HCT116 (cell line): ENCODE measurements at regions not wholly inside any gene's neighbourhood (a gene's known extent, or its start where the extent isn't known, plus 50 kb on each side); places are given as distances from the start of the nearest gene placed in this dataset.

Source experiments
- ATAC-seq: fragments of 200-7000 bp; cut with Tn5 transposase; 2 replicates; pipeline ENCODE4 v1.9.1; 2020; ENCODE audit warnings: mild to moderate bottlenecking, moderate library complexity
- BruUV-seq: library from RNA; stranded (reverse); fragments of 400-500 nt; replicated peaks from 2 replicates; lab custom pipeline; 2021; lab: Mats Ljungman, UMichigan
- CTCF ChIA-PET: fragments of 300-600 bp; sonication (Branson Sonifier 250); formaldehyde crosslinking; loops from one replicate; lab custom pipeline; 2021; ENCODE audit warnings: antibody characterized with exemption; lab: Charles Lee
- POLR2A ChIA-PET: fragments of 300-600, 350-600 bp; sonication (Branson Sonifier 250); formaldehyde crosslinking; loops from one replicate; lab custom pipeline; 2021; ENCODE audit warnings: antibody characterized with exemption; lab: Charles Lee
- RAD21 ChIA-PET, 2 experiments: fragments of 300-600 bp; sonication (Branson Sonifier 250); formaldehyde crosslinking; loops; one replicate each; lab custom pipeline; 2023; ENCODE audit warnings: low total read pairs in 2 of 2; ENCODE audit not compliant: uncharacterized antibody in 2 of 2, unreplicated experiment in 2 of 2, low non-redundant PET in 1 of 2; lab: Charles Lee
- DNase-seq: peaks from one replicate; pipeline ENCODE4 v3.0.0-alpha.2; 2010; ENCODE audit warnings: low read depth, low spot score
- H2AFZ ChIP-seq: fragments of 200-600 bp; shearing (Covaris generic), sonication (generic); 2 replicates; pipeline ENCODE4 v1.6.1; 2017; ENCODE audit warnings: low read depth, mixed run types, mixed read lengths, antibody characterized with exemption, low read length; ENCODE audit not compliant: poor library complexity, severe bottlenecking
- H3K27ac ChIP-seq: 2 replicates; pipeline ENCODE4 v1.5.1; 2012; ENCODE audit warnings: low read depth, low read length
- H3K27me3 ChIP-seq: fragments of 200-600 bp; sonication (generic); 2 replicates; pipeline ENCODE4 v1.6.1; 2016; ENCODE audit warnings: mixed run types, low read length, mixed read lengths; ENCODE audit not compliant: insufficient read depth
- H3K36me3 ChIP-seq, 2 experiments: fragments of 200-500 bp in 1 of 2; fragments of 200-600 bp in 1 of 2; sonication (Bioruptor generic) in 1 of 2; sonication (generic) in 1 of 2; 2 replicates each; pipeline versions ENCODE4 v1.5.1 to v1.6.1; 2014 to 2016; ENCODE audit warnings: low read length in 2 of 2, inconsistent platforms in 1 of 2, mixed read lengths in 1 of 2, mixed run types in 1 of 2; ENCODE audit not compliant: insufficient read depth in 2 of 2, control insufficient read depth in 1 of 2
- H3K4me1 ChIP-seq, 2 experiments: fragments of 200-600 bp in 1 of 2; sonication (generic) in 1 of 2; 2 replicates each; pipeline versions ENCODE4 v1.5.1 to v1.6.1; 2012 to 2017; ENCODE audit warnings: low read length in 2 of 2, inconsistent platforms in 1 of 2, mild to moderate bottlenecking in 1 of 2, mixed read lengths in 1 of 2, mixed run types in 1 of 2, moderate library complexity in 1 of 2; ENCODE audit not compliant: insufficient read depth in 2 of 2, control insufficient read depth in 1 of 2
- H3K4me2 ChIP-seq: fragments of 200-600 bp; sonication (generic); 2 replicates; pipeline ENCODE4 v1.6.1; 2017; ENCODE audit warnings: mixed run types, low read length, mixed read lengths
- H3K4me3 ChIP-seq, 2 experiments: fragments of 200-600 bp in 1 of 2; sonication (generic) in 1 of 2; replicated peaks in 1 of 2; 2 replicates each; pipeline ENCODE4 v1.5.1; 2011 to 2016; ENCODE audit warnings: low read length in 2 of 2, control low read depth in 1 of 2, low read depth in 1 of 2, mild to moderate bottlenecking in 1 of 2, mixed read lengths in 1 of 2, mixed run types in 1 of 2
- H3K79me2 ChIP-seq: fragments of 200-600 bp; sonication (generic); 2 replicates; pipeline ENCODE4 v1.6.1; 2017; ENCODE audit warnings: mild to moderate bottlenecking, mixed run types, low read length, moderate library complexity, mixed read lengths; ENCODE audit not compliant: insufficient read depth
- H3K9ac ChIP-seq: fragments of 200-600 bp; sonication (generic); 2 replicates; pipeline ENCODE4 v1.6.1; 2016; ENCODE audit warnings: low read length, mixed read lengths
- H3K9me2 ChIP-seq: fragments of 200-600 bp; sonication (generic), shearing (Covaris generic); 2 replicates; pipeline ENCODE4 v1.6.1; 2017; ENCODE audit warnings: mixed run types, mild to moderate bottlenecking, moderate library complexity; ENCODE audit not compliant: insufficient read depth
- H3K9me3 ChIP-seq, 2 experiments: fragments of 200-500 bp in 1 of 2; fragments of 200-600 bp in 1 of 2; sonication (Bioruptor generic) in 1 of 2; sonication (generic) in 1 of 2; 2 replicates each; pipeline ENCODE4 v1.6.1; 2014 to 2017; ENCODE audit warnings: low read length in 2 of 2, mixed read lengths in 2 of 2, inconsistent platforms in 1 of 2, low read depth in 1 of 2, mild to moderate bottlenecking in 1 of 2, mixed run types in 1 of 2, moderate library complexity in 1 of 2; ENCODE audit not compliant: control insufficient read depth in 1 of 2, insufficient read depth in 1 of 2
- H4K20me1 ChIP-seq: fragments of 200-600 bp; sonication (generic), shearing (Covaris generic); 2 replicates; pipeline ENCODE4 v1.6.1; 2017; ENCODE audit warnings: mixed run types, mild to moderate bottlenecking, moderate library complexity; ENCODE audit not compliant: insufficient read depth
- CBX3 ChIP-seq: IDR thresholded peaks from 2 replicates; pipeline ENCODE4 v1.6.1; 2012; ENCODE audit warnings: low read depth
- CEBPB ChIP-seq: IDR thresholded peaks from 2 replicates; pipeline ENCODE4 v1.6.1; 2012; ENCODE audit warnings: low read depth
- CTCF ChIP-seq, 3 experiments: fragments of 200-600 bp in 1 of 3; sonication (generic) in 1 of 3; IDR thresholded peaks in 2 of 3; conservative IDR thresholded peaks in 1 of 3; 2 replicates each; pipeline ENCODE4 v1.5.1; 2012 to 2017; ENCODE audit warnings: low read depth in 2 of 3, low read length in 2 of 3, antibody characterized with exemption in 1 of 3, borderline replicate concordance in 1 of 3, control low read depth in 1 of 3, mild to moderate bottlenecking in 1 of 3, mixed read lengths in 1 of 3, mixed run types in 1 of 3, moderate library complexity in 1 of 3; ENCODE audit not compliant: insufficient read depth in 1 of 3
- EGR1 ChIP-seq: IDR thresholded peaks from 2 replicates; pipeline ENCODE4 v1.6.1; 2012; ENCODE audit warnings: low read depth
- ELF1 ChIP-seq: IDR thresholded peaks from 2 replicates; pipeline ENCODE4 v1.6.1; 2012; ENCODE audit warnings: low read depth, borderline replicate concordance
- EZH2 ChIP-seq: fragments of 200-600 bp; sonication (generic); IDR thresholded peaks from 2 replicates; pipeline ENCODE4 v1.6.1; 2017; ENCODE audit warnings: antibody characterized with exemption, mixed run types
- EZH2phosphoT487 ChIP-seq: fragments of 200-600 bp; IDR thresholded peaks from 2 replicates; pipeline ENCODE4 v1.6.1; 2018; ENCODE audit warnings: antibody characterized with exemption, borderline replicate concordance
- FOSL1 ChIP-seq: IDR thresholded peaks from 2 replicates; pipeline ENCODE4 v1.6.1; 2012; ENCODE audit warnings: low read depth
- JUND ChIP-seq: IDR thresholded peaks from 2 replicates; pipeline ENCODE4 v1.6.1; 2012
- MAX ChIP-seq: IDR thresholded peaks from 2 replicates; pipeline ENCODE4 v1.6.1; 2012
- POLR2A ChIP-seq: IDR thresholded peaks from 2 replicates; pipeline ENCODE4 v1.7.0; 2011; ENCODE audit warnings: borderline replicate concordance; ENCODE audit not compliant: insufficient read depth, insufficient read length; ENCODE audit errors: extremely low read depth
- POLR2AphosphoS5 ChIP-seq: IDR thresholded peaks from 2 replicates; pipeline ENCODE4 v1.6.1; 2011; ENCODE audit warnings: mild to moderate bottlenecking, low read depth, low read length, moderate library complexity
- RAD21 ChIP-seq: IDR thresholded peaks from 2 replicates; pipeline ENCODE4 v1.6.1; 2012; ENCODE audit warnings: low read depth, mild to moderate bottlenecking
- SP1 ChIP-seq: IDR thresholded peaks from 2 replicates; pipeline ENCODE4 v1.6.1; 2012; ENCODE audit warnings: low read depth
- YY1 ChIP-seq: IDR thresholded peaks from 2 replicates; pipeline ENCODE4 v1.6.1; 2011; ENCODE audit warnings: low read length, low read depth, moderate library complexity, mild to moderate bottlenecking; ENCODE audit not compliant: insufficient replicate concordance; ENCODE audit errors: extremely low read depth
- ZFX ChIP-seq: fragments of 450-650 bp; IDR thresholded peaks from 2 replicates; pipeline ENCODE4 v1.6.1; 2017
- ZNF274 ChIP-seq: fragments of 200-500 bp; sonication (Bioruptor generic); IDR thresholded peaks from 2 replicates; pipeline ENCODE4 v1.6.1; 2014; ENCODE audit warnings: mild to moderate bottlenecking, low read depth, low read length, inconsistent platforms
- intact Hi-C: fragments of 100-400 bp; cut with micrococcal nuclease; formaldehyde crosslinking; loops from 2 replicates; pipeline ENCODE4 v1.10.0; 2022
- TF ChIP-seq, protein P1 (sequence below): IDR thresholded peaks from 2 replicates; pipeline ENCODE4 v1.6.1; 2012; ENCODE audit warnings: low read depth

DNA sequence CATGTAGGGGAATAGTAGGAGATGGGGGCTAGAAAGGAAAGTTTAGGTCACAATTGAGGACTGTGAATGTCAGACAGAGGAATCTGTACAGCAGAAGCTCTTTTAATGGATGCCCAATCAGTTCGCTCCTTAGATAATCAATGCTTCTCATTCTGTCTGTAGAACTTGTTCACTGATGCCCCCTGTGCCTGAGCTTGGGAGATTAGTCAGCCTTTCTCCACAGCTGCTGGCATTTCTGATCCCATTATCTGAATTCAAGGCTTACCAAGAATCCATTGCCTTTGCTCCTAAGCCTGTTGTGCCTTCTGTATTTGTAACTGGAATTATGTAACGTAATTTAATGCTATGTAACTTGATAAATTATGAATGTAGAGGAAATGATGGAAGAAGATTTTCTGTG lies 53.2 kb upstream of the BBS12 start:
- POLR2A ChIA-PET: no interaction called here
- Histone ChIP-seq H3K9me2 (no peaks in the 10 kb centered on the region), H3K4me1 (no peaks in the 10 kb centered on the region), H3K36me3 (no peaks in the 10 kb centered on the region), H3K27me3 (no peaks in the 10 kb centered on the region; the same call in 1 of the 2 replicates), H3K9ac (no peak overlapping the region), H3K79me2 (no peaks in the 10 kb centered on the region), H3K27ac (no peak overlapping the region), H4K20me1 (no peaks in the 10 kb centered on the region), H3K9me3 (no peaks in the 10 kb centered on the region), H3K4me2 (no peak overlapping the region), H3K4me3 (no peak overlapping the region), H2AFZ (no peak overlapping the region)
- ATAC-seq: no peak
- BruUV-seq: no TSS peak
- RAD21 ChIA-PET: no interaction called here
- CTCF ChIA-PET: no interaction called here
- intact Hi-C loops: no loop called here
- no peak for DNase-seq
- TF ChIP-seq CTCF (IDR thresholded peaks at IDR 0.05 in 2 of 3, conservative IDR thresholded peaks at IDR 0.05 in 1 of 3; ENCODE audit: borderline replicate concordance in 1 of 3, insufficient read depth in 1 of 3, low read depth in 2 of 3, low read length in 2 of 3) (no peak), FOSL1 (no peak), CBX3 (no peak), CEBPB (no peak), YY1 (no peak), ZFX (no peak), ZNF274 (no peak), JUND (no peak), POLR2A (no peak), ELF1 (no peak), EZH2phosphoT487 (no peak), POLR2AphosphoS5 (no peak), SP1 (no peak), RAD21 (no peak), EGR1 (no peak), MAX (no peak), EZH2 (no peak)
- TF ChIP-seq, protein P1, sequence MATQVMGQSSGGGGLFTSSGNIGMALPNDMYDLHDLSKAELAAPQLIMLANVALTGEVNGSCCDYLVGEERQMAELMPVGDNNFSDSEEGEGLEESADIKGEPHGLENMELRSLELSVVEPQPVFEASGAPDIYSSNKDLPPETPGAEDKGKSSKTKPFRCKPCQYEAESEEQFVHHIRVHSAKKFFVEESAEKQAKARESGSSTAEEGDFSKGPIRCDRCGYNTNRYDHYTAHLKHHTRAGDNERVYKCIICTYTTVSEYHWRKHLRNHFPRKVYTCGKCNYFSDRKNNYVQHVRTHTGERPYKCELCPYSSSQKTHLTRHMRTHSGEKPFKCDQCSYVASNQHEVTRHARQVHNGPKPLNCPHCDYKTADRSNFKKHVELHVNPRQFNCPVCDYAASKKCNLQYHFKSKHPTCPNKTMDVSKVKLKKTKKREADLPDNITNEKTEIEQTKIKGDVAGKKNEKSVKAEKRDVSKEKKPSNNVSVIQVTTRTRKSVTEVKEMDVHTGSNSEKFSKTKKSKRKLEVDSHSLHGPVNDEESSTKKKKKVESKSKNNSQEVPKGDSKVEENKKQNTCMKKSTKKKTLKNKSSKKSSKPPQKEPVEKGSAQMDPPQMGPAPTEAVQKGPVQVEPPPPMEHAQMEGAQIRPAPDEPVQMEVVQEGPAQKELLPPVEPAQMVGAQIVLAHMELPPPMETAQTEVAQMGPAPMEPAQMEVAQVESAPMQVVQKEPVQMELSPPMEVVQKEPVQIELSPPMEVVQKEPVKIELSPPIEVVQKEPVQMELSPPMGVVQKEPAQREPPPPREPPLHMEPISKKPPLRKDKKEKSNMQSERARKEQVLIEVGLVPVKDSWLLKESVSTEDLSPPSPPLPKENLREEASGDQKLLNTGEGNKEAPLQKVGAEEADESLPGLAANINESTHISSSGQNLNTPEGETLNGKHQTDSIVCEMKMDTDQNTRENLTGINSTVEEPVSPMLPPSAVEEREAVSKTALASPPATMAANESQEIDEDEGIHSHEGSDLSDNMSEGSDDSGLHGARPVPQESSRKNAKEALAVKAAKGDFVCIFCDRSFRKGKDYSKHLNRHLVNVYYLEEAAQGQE: no peak
